NB4 (cell line): ENCODE measurements at regions not wholly inside any gene's neighbourhood (a gene's known extent, or its start where the extent isn't known, plus 50 kb on each side); places are given as distances from the start of the nearest gene placed in this dataset.

Experiments
- MYC ChIP-seq: IDR thresholded peaks from 2 replicates; pipeline ENCODE4 v1.6.1; 2011; ENCODE audit warnings: low read depth, low read length
- POLR2A ChIP-seq: IDR thresholded peaks from 2 replicates; pipeline ENCODE4 v1.6.1; 2011; ENCODE audit warnings: mild to moderate bottlenecking; ENCODE audit not compliant: insufficient read length; ENCODE audit errors: extremely low read depth
- TF ChIP-seq, protein P1 (sequence below): IDR thresholded peaks from one replicate; pipeline ENCODE4 v1.5.1; 2012; ENCODE audit warnings: low read depth, low read length

DNA sequence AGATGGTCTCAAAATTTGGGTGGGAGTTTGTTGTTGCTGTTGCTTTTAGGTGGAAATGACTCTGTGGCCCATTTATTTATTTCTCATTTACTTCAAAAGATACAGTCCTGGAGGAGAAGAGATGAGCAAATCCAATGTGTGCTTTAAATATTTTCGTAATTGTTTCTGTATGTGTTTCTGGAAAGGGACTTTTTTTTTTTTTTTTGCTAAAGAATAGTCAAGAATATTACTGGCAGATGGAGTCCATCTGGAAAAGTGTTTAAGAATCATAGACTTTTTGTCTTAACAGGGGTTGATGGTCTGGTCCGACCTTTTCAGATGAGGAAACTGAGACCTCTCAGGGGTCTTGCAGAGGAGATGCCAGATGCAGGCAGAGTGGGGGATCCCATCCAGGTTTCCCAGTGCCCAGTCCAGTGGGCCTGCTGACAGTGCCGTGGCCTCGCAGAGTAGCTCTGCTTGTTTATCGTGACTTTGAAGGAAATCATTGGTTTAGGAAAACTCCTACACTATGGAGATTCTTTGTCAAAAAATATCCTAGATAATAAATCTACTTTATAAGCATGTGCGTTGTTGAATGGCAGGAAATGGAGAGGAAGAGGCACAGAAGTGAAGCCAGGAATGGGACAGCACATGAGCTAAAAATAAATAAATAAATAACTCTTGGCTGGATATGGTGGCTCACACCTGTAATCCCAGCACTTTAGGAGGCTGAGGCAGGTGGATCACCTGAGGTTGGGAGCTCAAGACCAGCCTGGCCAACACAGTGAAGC lies 164.3 kb upstream of the SVIL start:
- TF ChIP-seq, protein P1, sequence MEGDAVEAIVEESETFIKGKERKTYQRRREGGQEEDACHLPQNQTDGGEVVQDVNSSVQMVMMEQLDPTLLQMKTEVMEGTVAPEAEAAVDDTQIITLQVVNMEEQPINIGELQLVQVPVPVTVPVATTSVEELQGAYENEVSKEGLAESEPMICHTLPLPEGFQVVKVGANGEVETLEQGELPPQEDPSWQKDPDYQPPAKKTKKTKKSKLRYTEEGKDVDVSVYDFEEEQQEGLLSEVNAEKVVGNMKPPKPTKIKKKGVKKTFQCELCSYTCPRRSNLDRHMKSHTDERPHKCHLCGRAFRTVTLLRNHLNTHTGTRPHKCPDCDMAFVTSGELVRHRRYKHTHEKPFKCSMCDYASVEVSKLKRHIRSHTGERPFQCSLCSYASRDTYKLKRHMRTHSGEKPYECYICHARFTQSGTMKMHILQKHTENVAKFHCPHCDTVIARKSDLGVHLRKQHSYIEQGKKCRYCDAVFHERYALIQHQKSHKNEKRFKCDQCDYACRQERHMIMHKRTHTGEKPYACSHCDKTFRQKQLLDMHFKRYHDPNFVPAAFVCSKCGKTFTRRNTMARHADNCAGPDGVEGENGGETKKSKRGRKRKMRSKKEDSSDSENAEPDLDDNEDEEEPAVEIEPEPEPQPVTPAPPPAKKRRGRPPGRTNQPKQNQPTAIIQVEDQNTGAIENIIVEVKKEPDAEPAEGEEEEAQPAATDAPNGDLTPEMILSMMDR = no peak
- no peak for TF ChIP-seq POLR2A
- TF ChIP-seq MYC = no peak
